ENCODE measurements at regions not wholly inside any gene's neighbourhood (a gene's known extent, or its start where the extent isn't known, plus 50 kb on each side); places are given as distances from the start of the nearest gene placed in this dataset.

GRCh38 chr21:23455676-23456075 lies 2151.6 kb downstream of the MRPL39 start:
- Histone ChIP-seq H3K9me3 (ENCODE audit: control insufficient read depth in 4 of 4, low read length in 3 of 4) (no peaks in the 10 kb centered on the region), H3K36me3 (ENCODE audit: control insufficient read depth in 4 of 4, insufficient read depth in 3 of 4, low read depth in 1 of 4, low read length in 3 of 4) (no peaks in the 10 kb centered on the region), H3K4me1 (ENCODE audit: control insufficient read depth in 4 of 4, insufficient read depth in 4 of 4, low read length in 3 of 4) (peaks cover 0 to 2% (median 0%) of the 10 kb centered on the region in 4 donors), H3K4me3 (ENCODE audit: low read depth in 1 of 3, low read length in 3 of 3) (no peak overlapping the region), H3K9ac (ENCODE audit: low read depth in 1 of 2, low read length in 2 of 2) (no peak overlapping the region), H3K27me3 (ENCODE audit: control insufficient read depth in 4 of 4, insufficient read depth in 4 of 4, low read length in 3 of 4) (no peaks in the 10 kb centered on the region), H3K27ac (ENCODE audit: low read depth in 1 of 2, low read length in 2 of 2) (no peak overlapping the region)
- DNase-seq (ENCODE audit: low spot score): no peak
- TF ChIP-seq RXRA (IDR thresholded peaks at IDR 0.05) (no peak), FOXA2 (IDR thresholded peaks at IDR 0.05) (no peak), YY1 (IDR thresholded peaks at IDR 0.05) (no peak), HNF4A (conservative IDR thresholded peaks at IDR 0.05) (no peak), HNF4G (IDR thresholded peaks at IDR 0.05) (no peak), MAX (IDR thresholded peaks at IDR 0.05) (no peak)
- TF ChIP-seq, protein P1, sequence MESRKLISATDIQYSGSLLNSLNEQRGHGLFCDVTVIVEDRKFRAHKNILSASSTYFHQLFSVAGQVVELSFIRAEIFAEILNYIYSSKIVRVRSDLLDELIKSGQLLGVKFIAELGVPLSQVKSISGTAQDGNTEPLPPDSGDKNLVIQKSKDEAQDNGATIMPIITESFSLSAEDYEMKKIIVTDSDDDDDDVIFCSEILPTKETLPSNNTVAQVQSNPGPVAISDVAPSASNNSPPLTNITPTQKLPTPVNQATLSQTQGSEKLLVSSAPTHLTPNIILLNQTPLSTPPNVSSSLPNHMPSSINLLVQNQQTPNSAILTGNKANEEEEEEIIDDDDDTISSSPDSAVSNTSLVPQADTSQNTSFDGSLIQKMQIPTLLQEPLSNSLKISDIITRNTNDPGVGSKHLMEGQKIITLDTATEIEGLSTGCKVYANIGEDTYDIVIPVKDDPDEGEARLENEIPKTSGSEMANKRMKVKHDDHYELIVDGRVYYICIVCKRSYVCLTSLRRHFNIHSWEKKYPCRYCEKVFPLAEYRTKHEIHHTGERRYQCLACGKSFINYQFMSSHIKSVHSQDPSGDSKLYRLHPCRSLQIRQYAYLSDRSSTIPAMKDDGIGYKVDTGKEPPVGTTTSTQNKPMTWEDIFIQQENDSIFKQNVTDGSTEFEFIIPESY (IDR thresholded peaks at IDR 0.05): no peak
- WGBS: 57% methylated on average over 4 of the region's 4 CpGs

GRCh38 chr21:23452384-23453083 lies 2154.7 kb downstream of the MRPL39 start:
- TF ChIP-seq RAD21 (IDR thresholded peaks at IDR 0.05) (peak; percentile 30 to 54), REST (IDR thresholded peaks at IDR 0.05) (no peak)
- TF ChIP-seq, protein P2, sequence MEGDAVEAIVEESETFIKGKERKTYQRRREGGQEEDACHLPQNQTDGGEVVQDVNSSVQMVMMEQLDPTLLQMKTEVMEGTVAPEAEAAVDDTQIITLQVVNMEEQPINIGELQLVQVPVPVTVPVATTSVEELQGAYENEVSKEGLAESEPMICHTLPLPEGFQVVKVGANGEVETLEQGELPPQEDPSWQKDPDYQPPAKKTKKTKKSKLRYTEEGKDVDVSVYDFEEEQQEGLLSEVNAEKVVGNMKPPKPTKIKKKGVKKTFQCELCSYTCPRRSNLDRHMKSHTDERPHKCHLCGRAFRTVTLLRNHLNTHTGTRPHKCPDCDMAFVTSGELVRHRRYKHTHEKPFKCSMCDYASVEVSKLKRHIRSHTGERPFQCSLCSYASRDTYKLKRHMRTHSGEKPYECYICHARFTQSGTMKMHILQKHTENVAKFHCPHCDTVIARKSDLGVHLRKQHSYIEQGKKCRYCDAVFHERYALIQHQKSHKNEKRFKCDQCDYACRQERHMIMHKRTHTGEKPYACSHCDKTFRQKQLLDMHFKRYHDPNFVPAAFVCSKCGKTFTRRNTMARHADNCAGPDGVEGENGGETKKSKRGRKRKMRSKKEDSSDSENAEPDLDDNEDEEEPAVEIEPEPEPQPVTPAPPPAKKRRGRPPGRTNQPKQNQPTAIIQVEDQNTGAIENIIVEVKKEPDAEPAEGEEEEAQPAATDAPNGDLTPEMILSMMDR (IDR thresholded peaks at IDR 0.05; ENCODE audit: low read depth, low read length, missing input control): peak; percentile 20
- Histone ChIP-seq H3K36me3 (ENCODE audit: control insufficient read depth in 4 of 4, insufficient read depth in 3 of 4, low read depth in 1 of 4, low read length in 3 of 4) (no peaks in the 10 kb centered on the region), H3K27me3 (ENCODE audit: control insufficient read depth in 4 of 4, insufficient read depth in 4 of 4, low read length in 3 of 4) (no peaks in the 10 kb centered on the region), H3K27ac (ENCODE audit: low read depth in 1 of 2, low read length in 2 of 2) (no peak overlapping the region), H3K4me3 (ENCODE audit: low read depth in 1 of 3, low read length in 3 of 3) (no peak overlapping the region), H3K9me3 (ENCODE audit: control insufficient read depth in 4 of 4, low read length in 3 of 4) (no peaks in the 10 kb centered on the region), H3K9ac (ENCODE audit: low read depth in 1 of 2, low read length in 2 of 2) (no peak overlapping the region), H3K4me1 (ENCODE audit: control insufficient read depth in 4 of 4, insufficient read depth in 4 of 4, low read length in 3 of 4) (peaks cover 0 to 2% (median 0%) of the 10 kb centered on the region in 4 donors)
- no peak for DNase-seq (ENCODE audit: low spot score)
- WGBS: 38% methylated on average over 19 of the region's 19 CpGs
